Breast epithelium (tissue), 4 donors: ENCODE measurements at regions not wholly inside any gene's neighbourhood (a gene's known extent, or its start where the extent isn't known, plus 50 kb on each side); places are given as distances from the start of the nearest gene placed in this dataset.

Experiments used
- DNase-seq, 2 donors: peaks; one replicate each; pipeline ENCODE4 v3.0.0-alpha.2; 2019; ENCODE audit warnings: low spot score in 2 of 2
- H3K27ac ChIP-seq, 2 donors: fragments of 200-600 bp; sonication (generic) in 1 of 2; one replicate each; pipeline ENCODE4 v1.5.1; 2016 to 2019; ENCODE audit warnings: mild to moderate bottlenecking in 1 of 2
- H3K27me3 ChIP-seq, 2 donors: fragments of 200-600 bp; sonication (generic) in 1 of 2; one replicate each; pipeline versions ENCODE4 v1.5.1 to v1.6.0; 2017 to 2019; ENCODE audit warnings: control low read depth in 1 of 2, mild to moderate bottlenecking in 1 of 2
- H3K36me3 ChIP-seq: fragments of 200-600 bp; one replicate; pipeline ENCODE4 v1.5.1; 2019
- H3K4me1 ChIP-seq, 2 donors: fragments of 200-600 bp; sonication (generic); one replicate each; pipeline ENCODE4 v1.5.1; 2016 to 2019; ENCODE audit warnings: control low read depth in 1 of 2
- H3K4me3 ChIP-seq, 3 donors: fragments of 200-600 bp; sonication (generic); 1 replicate in 2 of 3; 2 replicates in 1 of 3; pipeline ENCODE4 v1.5.1; 2016 to 2019; ENCODE audit warnings: mild to moderate bottlenecking in 3 of 3, moderate library complexity in 2 of 3
- H3K9me3 ChIP-seq, 2 donors: fragments of 200-600 bp; sonication (generic) in 1 of 2; one replicate each; pipeline ENCODE4 v1.5.1; 2016 to 2019; ENCODE audit warnings: control low read depth in 1 of 2
- CTCF ChIP-seq, 3 donors: fragments of 450-650 bp; IDR thresholded peaks; one replicate each; pipeline ENCODE4 v1.5.1; 2016 to 2017; ENCODE audit warnings: antibody characterized with exemption in 3 of 3, mild to moderate bottlenecking in 3 of 3, moderate library complexity in 3 of 3
- POLR2A ChIP-seq: fragments of 450-650 bp; IDR thresholded peaks from one replicate; pipeline ENCODE4 v1.6.1; 2016; ENCODE audit warnings: antibody characterized with exemption, mild to moderate bottlenecking, moderate library complexity
- POLR2AphosphoS5 ChIP-seq, 3 donors: sonication (generic); formaldehyde crosslinking; IDR thresholded peaks; one replicate each; pipeline ENCODE4 v1.6.1; 2017; ENCODE audit warnings: antibody characterized with exemption in 3 of 3
- intact Hi-C: fragments of 100-400 bp; cut with DNase I; formaldehyde crosslinking; loops from one replicate; pipeline ENCODE4 v1.15.1; 2023; ENCODE audit warnings: low total_unique reads

DNA sequence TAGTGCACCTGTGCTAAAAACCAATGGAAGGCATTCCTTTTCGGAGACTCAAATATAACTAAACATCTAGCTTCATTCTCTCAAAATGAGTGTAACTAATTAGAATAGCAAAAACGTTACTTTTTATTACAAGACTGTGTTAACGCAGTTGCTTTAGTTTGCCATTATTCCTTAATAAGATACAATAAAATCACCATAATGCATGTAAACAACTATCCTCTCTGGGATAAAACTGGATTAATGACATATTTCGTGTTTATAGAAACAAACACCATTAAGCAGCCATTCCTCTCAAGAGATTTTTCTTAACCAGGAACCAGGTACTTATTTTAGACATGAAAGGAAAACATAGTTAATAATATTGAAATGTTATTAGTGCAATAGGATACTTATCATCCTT, 512.8 kb upstream of the B3GALT2 start:
- Histone ChIP-seq H3K36me3 (no peaks in the 10 kb centered on the region), H3K27ac (no peak overlapping the region), H3K4me3 (no peak overlapping the region), H3K27me3 (no peaks in the 10 kb centered on the region), H3K9me3 (no peaks in the 10 kb centered on the region), H3K4me1 (no peaks in the 10 kb centered on the region)
- DNase-seq: no peak
- TF ChIP-seq POLR2A (no peak), CTCF (IDR thresholded peaks at IDR 0.05) (no peak), POLR2AphosphoS5 (IDR thresholded peaks at IDR 0.05) (no peak)
- intact Hi-C loops: no loop called here

GRCh38 chr1:193697776-193698175, 511.4 kb upstream of the B3GALT2 start:
- H3K4me3 ChIP-seq: no peak overlapping the region
- no peak overlapping the region for H3K27ac ChIP-seq
- DNase-seq: no peak
- H3K9me3 ChIP-seq: no peaks in the 10 kb centered on the region
- intact Hi-C loops: no loop called here
- H3K36me3 ChIP-seq: no peaks in the 10 kb centered on the region
- no peaks in the 10 kb centered on the region for H3K4me1 ChIP-seq
- H3K27me3 ChIP-seq: no peaks in the 10 kb centered on the region
- TF ChIP-seq POLR2A (no peak), POLR2AphosphoS5 (IDR thresholded peaks at IDR 0.05) (no peak), CTCF (IDR thresholded peaks at IDR 0.05) (no peak)

DNA sequence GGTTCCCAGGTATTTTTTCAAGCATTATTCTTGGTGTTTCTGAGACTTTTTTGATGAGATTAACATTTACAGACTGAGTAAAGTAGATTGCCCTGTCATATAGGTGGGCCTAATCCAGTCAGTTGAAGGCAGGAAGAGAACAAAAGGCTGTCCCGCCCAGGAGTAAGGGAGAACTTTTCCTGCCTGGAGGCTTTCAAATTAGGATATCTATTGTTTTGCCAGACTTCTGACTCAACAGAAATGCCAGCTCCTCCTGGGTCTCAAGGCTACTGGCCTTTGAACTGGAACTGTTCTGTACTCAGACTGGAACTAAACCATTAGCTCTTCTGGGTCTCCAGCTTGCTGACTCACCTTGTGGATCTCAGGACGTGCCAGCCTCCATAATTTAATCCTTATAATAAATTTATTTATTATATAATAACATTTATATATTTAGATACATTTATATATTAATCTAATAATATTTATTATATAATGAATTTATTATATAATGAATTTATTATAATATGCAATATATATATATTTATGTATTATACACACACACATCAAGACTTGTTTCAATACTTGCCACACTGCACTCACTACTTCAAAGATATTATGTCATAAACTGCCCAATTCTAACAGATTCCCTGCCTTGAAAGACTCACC, 510.8 kb upstream of the B3GALT2 start:
- no peaks in the 10 kb centered on the region for H3K27me3 ChIP-seq
- H3K36me3 ChIP-seq: no peaks in the 10 kb centered on the region
- no peak for DNase-seq
- no peaks in the 10 kb centered on the region for H3K4me1 ChIP-seq
- no peak overlapping the region for H3K27ac ChIP-seq
- no peak overlapping the region for H3K4me3 ChIP-seq
- intact Hi-C loops: no loop called here
- TF ChIP-seq POLR2A (no peak), POLR2AphosphoS5 (IDR thresholded peaks at IDR 0.05) (no peak), CTCF (IDR thresholded peaks at IDR 0.05) (no peak)
- H3K9me3 ChIP-seq: no peaks in the 10 kb centered on the region

- no peak for DNase-seq
- TF ChIP-seq POLR2A (no peak), CTCF (IDR thresholded peaks at IDR 0.05) (no peak), POLR2AphosphoS5 (IDR thresholded peaks at IDR 0.05) (no peak)
- no peaks in the 10 kb centered on the region for H3K36me3 ChIP-seq
- intact Hi-C loops: no loop called here
- no peaks in the 10 kb centered on the region for H3K27me3 ChIP-seq
- no peaks in the 10 kb centered on the region for H3K4me1 ChIP-seq
- no peak overlapping the region for H3K27ac ChIP-seq
- H3K9me3 ChIP-seq: no peaks in the 10 kb centered on the region
- H3K4me3 ChIP-seq: no peak overlapping the region
Measured at GRCh38 chr1:193694741-193695140, 508.3 kb upstream of the B3GALT2 start.

DNA sequence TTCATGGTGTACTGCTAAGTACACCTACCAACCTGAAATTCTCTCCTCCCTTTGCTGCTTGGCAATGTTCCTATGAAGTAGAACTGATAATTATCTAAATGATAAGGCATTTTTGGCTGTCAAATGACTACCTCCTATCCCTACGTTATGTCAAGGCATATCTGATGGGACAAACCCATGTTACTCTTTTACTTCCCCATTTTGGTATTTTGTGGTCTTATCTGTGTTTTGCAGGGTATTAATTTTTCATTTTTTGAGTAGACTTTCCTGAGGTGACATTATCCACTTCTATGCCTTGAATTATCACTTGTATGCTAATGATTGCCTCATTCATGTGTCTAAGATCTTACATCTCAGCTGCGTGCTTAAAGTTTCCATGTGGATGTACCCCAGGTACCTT, 499.6 kb upstream of the B3GALT2 start:
- no peak for DNase-seq
- TF ChIP-seq CTCF (IDR thresholded peaks at IDR 0.05) (no peak), POLR2AphosphoS5 (IDR thresholded peaks at IDR 0.05) (no peak), POLR2A (no peak)
- H3K4me3 ChIP-seq: no peak overlapping the region
- H3K27ac ChIP-seq: no peak overlapping the region
- H3K9me3 ChIP-seq: no peaks in the 10 kb centered on the region
- H3K36me3 ChIP-seq: no peaks in the 10 kb centered on the region
- intact Hi-C loops: no loop called here
- no peaks in the 10 kb centered on the region for H3K27me3 ChIP-seq
- H3K4me1 ChIP-seq: no peaks in the 10 kb centered on the region
